Peyer's patch (tissue), 4 donors: ENCODE measurements at regions not wholly inside any gene's neighbourhood (a gene's known extent, or its start where the extent isn't known, plus 50 kb on each side); places are given as distances from the start of the nearest gene placed in this dataset.

ENCODE experiments used
- DNase-seq, 3 donors: peaks; one replicate each; pipeline ENCODE4 v3.0.0-alpha.2; 2017 to 2019
- H3K27ac ChIP-seq, 4 donors: fragments of 200-600 bp; sonication (generic); one replicate each; pipeline ENCODE4 v1.5.1; 2016 to 2019
- H3K27me3 ChIP-seq, 2 donors: fragments of 200-600 bp; sonication (generic); one replicate each; pipeline ENCODE4 v1.5.1; 2019
- H3K36me3 ChIP-seq, 3 donors: fragments of 200-600 bp; sonication (generic); one replicate each; pipeline ENCODE4 v1.5.1; 2016 to 2019
- H3K4me1 ChIP-seq, 4 donors: fragments of 200-600 bp; sonication (generic); one replicate each; pipeline ENCODE4 v1.5.1; 2016 to 2019
- H3K4me3 ChIP-seq, 4 donors: fragments of 200-600 bp; sonication (generic); 1 replicate in 3 of 4; 2 replicates in 1 of 4; pipeline ENCODE4 v1.5.1; 2016 to 2019; ENCODE audit warnings: mild to moderate bottlenecking in 1 of 4
- H3K9me3 ChIP-seq, 4 donors: fragments of 200-600 bp; sonication (generic); one replicate each; pipeline ENCODE4 v1.5.1; 2016 to 2019; ENCODE audit warnings: mild to moderate bottlenecking in 1 of 4
- POLR2A ChIP-seq, 2 donors: fragments of 450-650 bp; IDR thresholded peaks; one replicate each; pipeline ENCODE4 v1.5.1; 2017; ENCODE audit warnings: antibody characterized with exemption in 2 of 2, mild to moderate bottlenecking in 2 of 2, moderate library complexity in 2 of 2
- TF ChIP-seq, protein P1 (sequence below), 6 experiments: fragments of 450-650 bp in 4 of 6; fragments of 200-600 bp in 2 of 6; sonication (generic) in 1 of 6; IDR thresholded peaks; one replicate each; pipeline ENCODE4 v1.5.1; 2017 to 2019; ENCODE audit warnings: antibody characterized with exemption in 6 of 6, mild to moderate bottlenecking in 3 of 6, moderate library complexity in 1 of 6

- no peak overlapping the region for H3K4me3 ChIP-seq
- no peaks in the 10 kb centered on the region for H3K36me3 ChIP-seq
- H3K27me3 ChIP-seq = no peaks in the 10 kb centered on the region
- no peak for TF ChIP-seq POLR2A (IDR thresholded peaks at IDR 0.05)
- TF ChIP-seq, protein P1, sequence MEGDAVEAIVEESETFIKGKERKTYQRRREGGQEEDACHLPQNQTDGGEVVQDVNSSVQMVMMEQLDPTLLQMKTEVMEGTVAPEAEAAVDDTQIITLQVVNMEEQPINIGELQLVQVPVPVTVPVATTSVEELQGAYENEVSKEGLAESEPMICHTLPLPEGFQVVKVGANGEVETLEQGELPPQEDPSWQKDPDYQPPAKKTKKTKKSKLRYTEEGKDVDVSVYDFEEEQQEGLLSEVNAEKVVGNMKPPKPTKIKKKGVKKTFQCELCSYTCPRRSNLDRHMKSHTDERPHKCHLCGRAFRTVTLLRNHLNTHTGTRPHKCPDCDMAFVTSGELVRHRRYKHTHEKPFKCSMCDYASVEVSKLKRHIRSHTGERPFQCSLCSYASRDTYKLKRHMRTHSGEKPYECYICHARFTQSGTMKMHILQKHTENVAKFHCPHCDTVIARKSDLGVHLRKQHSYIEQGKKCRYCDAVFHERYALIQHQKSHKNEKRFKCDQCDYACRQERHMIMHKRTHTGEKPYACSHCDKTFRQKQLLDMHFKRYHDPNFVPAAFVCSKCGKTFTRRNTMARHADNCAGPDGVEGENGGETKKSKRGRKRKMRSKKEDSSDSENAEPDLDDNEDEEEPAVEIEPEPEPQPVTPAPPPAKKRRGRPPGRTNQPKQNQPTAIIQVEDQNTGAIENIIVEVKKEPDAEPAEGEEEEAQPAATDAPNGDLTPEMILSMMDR (IDR thresholded peaks at IDR 0.05) = no peak
- no peak for DNase-seq
- no peak overlapping the region for H3K27ac ChIP-seq
- H3K9me3 ChIP-seq = no peaks in the 10 kb centered on the region
- H3K4me1 ChIP-seq = no peaks in the 10 kb centered on the region
These were observed 86.6 kb downstream of the ZBTB18 start for GRCh38 chr1:244137725-244138124.

DNA sequence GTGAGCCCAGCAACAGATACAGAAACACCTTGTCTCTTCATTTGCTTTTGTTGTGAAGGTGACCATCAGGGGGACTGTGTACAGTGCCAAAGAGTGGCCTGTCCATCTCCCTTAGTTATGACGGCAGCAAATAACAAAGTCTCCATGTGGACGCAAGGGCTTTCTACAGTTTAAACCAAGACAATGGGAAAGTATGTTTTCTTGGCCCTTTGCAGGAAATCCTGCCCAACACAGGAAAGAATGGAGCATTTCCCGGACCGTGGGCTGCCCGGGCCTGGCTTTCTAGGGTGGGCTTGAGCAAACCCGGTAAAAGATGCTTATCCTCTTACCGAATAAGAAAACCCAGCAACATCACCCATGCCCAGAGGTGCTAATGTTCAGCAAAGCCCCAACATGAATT lies 87.3 kb downstream of the ZBTB18 start:
- Histone ChIP-seq H3K4me1 (no peaks in the 10 kb centered on the region), H3K27me3 (no peaks in the 10 kb centered on the region), H3K4me3 (no peak overlapping the region), H3K36me3 (no peaks in the 10 kb centered on the region), H3K9me3 (no peaks in the 10 kb centered on the region), H3K27ac (no peak overlapping the region)
- TF ChIP-seq, protein P1 (IDR thresholded peaks at IDR 0.05) = no peak
- no peak for TF ChIP-seq POLR2A (IDR thresholded peaks at IDR 0.05)
- no peak for DNase-seq

- Histone ChIP-seq H3K36me3 (no peaks in the 10 kb centered on the region), H3K4me1 (no peaks in the 10 kb centered on the region), H3K9me3 (no peaks in the 10 kb centered on the region), H3K27ac (no peak overlapping the region), H3K27me3 (no peaks in the 10 kb centered on the region), H3K4me3 (no peak overlapping the region)
- no peak for DNase-seq
- no peak for TF ChIP-seq POLR2A (IDR thresholded peaks at IDR 0.05)
- TF ChIP-seq, protein P1 (IDR thresholded peaks at IDR 0.05) = no peak
These were observed 88.6 kb downstream of the ZBTB18 start for GRCh38 chr1:244139655-244140054.

- no peaks in the 10 kb centered on the region for H3K4me1 ChIP-seq
- H3K9me3 ChIP-seq = no peaks in the 10 kb centered on the region
- TF ChIP-seq POLR2A (IDR thresholded peaks at IDR 0.05) = no peak
- no peak overlapping the region for H3K4me3 ChIP-seq
- no peak overlapping the region for H3K27ac ChIP-seq
- H3K27me3 ChIP-seq = no peaks in the 10 kb centered on the region
- no peak for DNase-seq
- no peaks in the 10 kb centered on the region for H3K36me3 ChIP-seq
These were observed 89.3 kb downstream of the ZBTB18 start for GRCh38 chr1:244140420-244140819.

GRCh38 chr1:244144053-244144452 lies 93.0 kb downstream of the ZBTB18 start:
- no peaks in the 10 kb centered on the region for H3K4me1 ChIP-seq
- H3K4me3 ChIP-seq = no peak overlapping the region
- no peak for TF ChIP-seq POLR2A (IDR thresholded peaks at IDR 0.05)
- TF ChIP-seq, protein P1 (IDR thresholded peaks at IDR 0.05) = no peak
- H3K9me3 ChIP-seq = no peaks in the 10 kb centered on the region
- no peak for DNase-seq
- H3K27ac ChIP-seq = no peak overlapping the region
- no peaks in the 10 kb centered on the region for H3K36me3 ChIP-seq
- no peaks in the 10 kb centered on the region for H3K27me3 ChIP-seq

DNA sequence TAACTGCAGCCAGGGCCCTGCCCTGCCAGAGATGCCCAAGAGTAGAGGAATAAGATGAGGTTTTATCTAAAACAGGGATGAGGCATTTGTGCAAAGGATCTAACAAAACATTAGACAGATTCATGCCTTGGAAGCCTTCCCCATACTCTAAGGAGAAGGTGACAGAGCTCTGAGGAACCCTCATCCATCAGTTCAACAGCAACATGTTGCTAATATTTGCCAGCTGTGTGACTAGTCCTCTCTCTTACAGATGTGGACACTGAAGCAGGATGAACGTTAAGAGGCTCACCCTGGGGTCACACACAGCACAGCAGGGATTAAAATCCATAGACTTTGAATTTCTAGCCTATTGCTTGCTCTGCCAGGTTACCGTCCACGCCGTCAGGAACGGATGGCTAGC lies 99.0 kb downstream of the ZBTB18 start:
- TF ChIP-seq POLR2A (IDR thresholded peaks at IDR 0.05) = no peak
- TF ChIP-seq, protein P1 (IDR thresholded peaks at IDR 0.05) = no peak
- Histone ChIP-seq H3K27ac (no peak overlapping the region), H3K36me3 (no peaks in the 10 kb centered on the region), H3K27me3 (no peaks in the 10 kb centered on the region), H3K4me1 (no peaks in the 10 kb centered on the region), H3K9me3 (no peaks in the 10 kb centered on the region), H3K4me3 (no peak overlapping the region)
- no peak for DNase-seq
